DND-41 (cell line): ENCODE measurements at regions not wholly inside any gene's neighbourhood (a gene's known extent, or its start where the extent isn't known, plus 50 kb on each side); places are given as distances from the start of the nearest gene placed in this dataset.

Experiments used
- ATAC-seq: fragments of 200-7000 bp; cut with Tn5 transposase; 3 replicates; pipeline ENCODE4 v1.9.1; 2021; ENCODE audit warnings: low read depth; ENCODE audit not compliant: insufficient read depth
- DNase-seq: peaks from one replicate; pipeline ENCODE4 v3.0.0-alpha.2; 2020
- H2AFZ ChIP-seq: 2 replicates; pipeline ENCODE4 v1.6.0; 2012; ENCODE audit warnings: low read depth, low read length
- H3K27ac ChIP-seq: 2 replicates; pipeline ENCODE4 v1.5.1; 2012; ENCODE audit warnings: low read length, inconsistent platforms
- H3K27me3 ChIP-seq: fragments of 200-600 bp; sonication (generic); 2 replicates; pipeline ENCODE4 v1.6.0; 2012; ENCODE audit warnings: low read length, mild to moderate bottlenecking, inconsistent platforms; ENCODE audit not compliant: insufficient read depth, poor library complexity
- H3K36me3 ChIP-seq: 2 replicates; pipeline ENCODE4 v1.5.1; 2012; ENCODE audit warnings: low read length, inconsistent platforms; ENCODE audit not compliant: insufficient read depth
- H3K4me1 ChIP-seq: 2 replicates; pipeline ENCODE4 v1.5.1; 2012; ENCODE audit warnings: mild to moderate bottlenecking, low read length; ENCODE audit not compliant: insufficient read depth
- H3K4me2 ChIP-seq: 2 replicates; pipeline ENCODE4 v1.6.0; 2012; ENCODE audit warnings: mild to moderate bottlenecking, moderate library complexity, low read length, inconsistent platforms; ENCODE audit not compliant: insufficient read depth
- H3K4me3 ChIP-seq, 2 experiments: fragments of 200-600 bp in 1 of 2; shearing (Covaris generic) in 1 of 2; 2 replicates each; pipeline ENCODE4 v1.5.1; 2012 to 2016; ENCODE audit warnings: inconsistent platforms in 2 of 2, low read length in 2 of 2, mild to moderate bottlenecking in 2 of 2, low read depth in 1 of 2, moderate library complexity in 1 of 2
- H3K79me2 ChIP-seq: 2 replicates; pipeline ENCODE4 v1.6.0; 2012; ENCODE audit warnings: low read length, inconsistent platforms; ENCODE audit not compliant: insufficient read depth
- H3K9ac ChIP-seq: 2 replicates; pipeline ENCODE4 v1.6.0; 2012; ENCODE audit warnings: low read depth, mild to moderate bottlenecking, inconsistent platforms, low read length, moderate library complexity
- H3K9me3 ChIP-seq: 2 replicates; pipeline ENCODE4 v1.5.1; 2012; ENCODE audit warnings: low read length, moderate library complexity, mild to moderate bottlenecking, inconsistent platforms; ENCODE audit not compliant: insufficient read depth, severe bottlenecking
- H4K20me1 ChIP-seq: 2 replicates; pipeline ENCODE4 v1.6.0; 2012; ENCODE audit warnings: low read length; ENCODE audit not compliant: insufficient read depth
- CTCF ChIP-seq: IDR thresholded peaks from 2 replicates; pipeline ENCODE4 v1.5.1; 2012; ENCODE audit warnings: borderline replicate concordance, low read length, moderate library complexity, mild to moderate bottlenecking; ENCODE audit not compliant: poor library complexity, severe bottlenecking; ENCODE audit errors: extremely low read depth
- EZH2 ChIP-seq: IDR thresholded peaks from 3 replicates; pipeline ENCODE4 v1.6.1; 2012; ENCODE audit warnings: borderline replicate concordance, low read depth, mild to moderate bottlenecking, moderate library complexity, low read length, inconsistent platforms; ENCODE audit not compliant: severe bottlenecking

DNA sequence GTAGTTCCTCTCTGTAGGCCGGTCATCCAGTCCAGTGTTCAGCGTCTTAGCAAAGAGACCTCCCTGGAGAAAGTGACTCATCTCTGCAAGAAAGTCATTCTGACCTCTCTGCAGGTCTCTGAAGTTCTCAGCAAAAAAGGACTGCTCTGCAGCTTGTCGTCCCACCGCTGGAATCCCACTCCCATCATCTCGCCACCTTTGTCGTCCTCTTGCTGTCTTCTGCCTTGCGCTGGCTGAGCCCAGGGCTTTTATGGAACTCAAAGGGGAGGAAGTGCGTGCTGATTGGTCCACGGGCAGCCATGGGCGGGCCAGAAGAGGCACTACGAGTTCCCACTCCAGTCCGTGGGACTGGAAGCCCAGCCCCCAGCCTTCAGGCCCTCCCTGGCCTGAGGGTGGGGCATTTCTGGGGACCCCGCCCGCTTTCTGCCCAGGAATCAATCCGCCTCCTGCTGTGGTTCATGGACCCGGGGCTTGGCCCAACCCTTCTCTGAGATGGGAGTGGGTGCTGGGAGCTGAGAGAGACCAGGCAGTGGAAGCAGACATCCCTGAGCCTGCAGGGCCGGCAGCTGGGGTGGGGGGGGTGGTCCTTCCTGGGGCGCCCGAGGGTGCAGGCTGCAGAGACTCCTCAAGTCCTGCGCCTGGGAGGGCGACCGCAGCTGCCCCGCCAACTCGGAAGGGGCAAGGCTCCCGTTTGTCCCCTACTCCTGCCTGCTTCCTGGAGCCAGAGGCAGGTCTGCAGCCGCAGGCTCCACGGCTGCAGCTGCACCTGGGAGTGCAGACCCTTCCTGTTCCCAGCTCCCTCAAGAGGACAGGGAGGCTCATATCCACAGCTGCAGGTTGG, 660.7 kb upstream of the RAB6C start:
- TF ChIP-seq CTCF (no peak), EZH2 (no peak)
- Histone ChIP-seq H3K79me2 (no peaks in the 10 kb centered on the region), H2AFZ (no peak overlapping the region), H3K27ac (no peak overlapping the region), H4K20me1 (no peaks in the 10 kb centered on the region), H3K27me3 (peaks cover 4% of the 10 kb centered on the region), H3K4me2 (no peak overlapping the region), H3K4me3 (no peak overlapping the region), H3K9me3 (no peaks in the 10 kb centered on the region), H3K9ac (no peak overlapping the region), H3K4me1 (no peaks in the 10 kb centered on the region), H3K36me3 (no peaks in the 10 kb centered on the region)
- no peak for DNase-seq
- ATAC-seq: no peak

- Histone ChIP-seq H3K36me3 (no peaks in the 10 kb centered on the region), H3K9ac (no peak overlapping the region), H3K4me3 (no peak overlapping the region), H3K27ac (no peak overlapping the region), H2AFZ (no peak overlapping the region), H3K9me3 (no peaks in the 10 kb centered on the region), H4K20me1 (no peaks in the 10 kb centered on the region; the same call in 1 of the 2 replicates), H3K4me2 (no peak overlapping the region), H3K4me1 (no peaks in the 10 kb centered on the region), H3K27me3 (peaks cover 9% of the 10 kb centered on the region), H3K79me2 (no peaks in the 10 kb centered on the region)
- no peak for DNase-seq
- no peak for TF ChIP-seq EZH2
- TF ChIP-seq CTCF: no peak
- ATAC-seq: no peak
Measured at GRCh38 chr2:129319422-129319717, 660.1 kb upstream of the RAB6C start.

- Histone ChIP-seq H3K4me2 (no peak overlapping the region), H3K9me3 (no peaks in the 10 kb centered on the region), H3K79me2 (no peaks in the 10 kb centered on the region), H3K27ac (no peak overlapping the region), H3K4me3 (no peak overlapping the region), H3K27me3 (peaks cover 10% of the 10 kb centered on the region), H2AFZ (no peak overlapping the region), H3K9ac (no peak overlapping the region), H3K36me3 (no peaks in the 10 kb centered on the region), H4K20me1 (no peaks in the 10 kb centered on the region; the same call in 1 of the 2 replicates), H3K4me1 (no peaks in the 10 kb centered on the region)
- TF ChIP-seq EZH2 (no peak), CTCF (no peak)
- DNase-seq (no peak), ATAC-seq (no peak)
Measured at GRCh38 chr2:129320288-129320687, 659.2 kb upstream of the RAB6C start.
